HG02943 (cell line): ENCODE measurements at regions not wholly inside any gene's neighbourhood (a gene's known extent, or its start where the extent isn't known, plus 50 kb on each side); places are given as distances from the start of the nearest gene placed in this dataset.
"Not testable (repeated sequence)": the region's sequence is repeated elsewhere in the genome, so short reads cannot be mapped to it uniquely, and the experiment has no call there.

Experiments
- ATAC-seq: cut with Tn5 transposase; IDR thresholded peaks from one replicate; pipeline ENCODE4 v1.9.1; 2021; ENCODE audit warnings: mild to moderate bottlenecking, low read depth, moderate library complexity; ENCODE audit not compliant: unreplicated experiment

DNA sequence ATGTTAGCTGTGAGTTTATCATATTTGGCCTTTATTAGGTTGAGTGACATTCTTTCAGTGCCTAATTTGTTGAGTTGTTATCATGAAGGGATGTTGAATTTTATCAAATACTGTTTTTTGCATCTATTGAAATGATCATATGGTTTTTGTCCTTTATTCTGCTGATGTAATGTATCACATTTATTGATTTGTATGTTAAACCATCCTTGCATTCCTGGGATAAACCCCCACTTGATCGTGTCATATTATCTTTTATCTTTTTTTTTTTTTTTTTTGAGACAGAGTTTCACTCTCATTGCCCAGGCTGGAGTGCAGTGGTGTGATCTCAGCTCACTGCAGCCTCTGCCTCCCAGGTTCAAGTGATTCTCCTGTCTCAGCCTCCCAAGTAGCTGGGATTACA is 51.9 kb upstream of the MFGE8 start:
- ATAC-seq: not testable (repeated sequence)

GRCh38 chr15:88970232-88970631 is 57.1 kb upstream of the MFGE8 start:
- ATAC-seq: no peak

DNA sequence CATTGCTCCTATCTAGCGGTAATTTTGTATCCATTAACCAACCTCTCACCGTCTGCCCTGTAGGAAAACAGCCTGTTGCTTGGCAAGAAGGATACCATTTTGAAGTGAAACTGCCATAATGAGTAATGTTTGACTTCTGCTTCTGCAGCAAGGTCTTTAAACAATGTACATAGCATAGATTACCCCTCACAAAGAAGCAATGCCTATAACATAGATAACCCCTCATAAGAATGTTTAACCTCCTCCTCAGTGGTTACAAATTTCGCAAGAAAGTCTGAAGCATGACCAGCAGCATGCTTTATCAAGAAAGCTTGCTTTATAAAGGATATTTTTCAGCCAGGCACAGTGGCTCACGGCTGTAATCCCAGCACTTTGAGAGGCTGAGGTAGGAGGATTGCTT is 61.2 kb upstream of the MFGE8 start:
- no peak for ATAC-seq

- no peak for ATAC-seq
Observed at GRCh38 chr15:88975891-88976290, 62.7 kb upstream of the MFGE8 start.

- ATAC-seq: no peak
Observed at GRCh38 chr15:88976656-88977055, 63.5 kb upstream of the MFGE8 start.

DNA sequence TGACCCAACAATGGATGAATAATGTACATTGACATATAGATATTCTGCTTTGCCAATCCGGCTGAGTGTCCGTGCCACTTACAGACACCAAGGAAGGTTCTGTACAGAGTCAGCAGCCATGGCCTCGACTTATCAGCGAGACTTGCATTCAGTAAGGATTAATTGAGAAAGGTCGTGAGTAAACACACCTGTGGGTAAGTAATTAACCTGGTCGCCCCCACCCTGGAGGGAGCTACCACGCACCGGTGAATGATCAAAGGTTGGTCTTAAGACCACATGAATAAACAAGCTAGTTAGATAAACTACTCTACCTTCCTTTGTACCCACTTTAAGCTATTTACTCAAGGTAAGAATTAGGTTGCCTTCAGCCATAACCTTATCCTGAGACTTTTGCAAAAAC is 66.5 kb upstream of the MFGE8 start:
- no peak for ATAC-seq

- ATAC-seq: no peak
Observed at GRCh38 chr15:88980498-88980897, 67.3 kb upstream of the MFGE8 start.

DNA sequence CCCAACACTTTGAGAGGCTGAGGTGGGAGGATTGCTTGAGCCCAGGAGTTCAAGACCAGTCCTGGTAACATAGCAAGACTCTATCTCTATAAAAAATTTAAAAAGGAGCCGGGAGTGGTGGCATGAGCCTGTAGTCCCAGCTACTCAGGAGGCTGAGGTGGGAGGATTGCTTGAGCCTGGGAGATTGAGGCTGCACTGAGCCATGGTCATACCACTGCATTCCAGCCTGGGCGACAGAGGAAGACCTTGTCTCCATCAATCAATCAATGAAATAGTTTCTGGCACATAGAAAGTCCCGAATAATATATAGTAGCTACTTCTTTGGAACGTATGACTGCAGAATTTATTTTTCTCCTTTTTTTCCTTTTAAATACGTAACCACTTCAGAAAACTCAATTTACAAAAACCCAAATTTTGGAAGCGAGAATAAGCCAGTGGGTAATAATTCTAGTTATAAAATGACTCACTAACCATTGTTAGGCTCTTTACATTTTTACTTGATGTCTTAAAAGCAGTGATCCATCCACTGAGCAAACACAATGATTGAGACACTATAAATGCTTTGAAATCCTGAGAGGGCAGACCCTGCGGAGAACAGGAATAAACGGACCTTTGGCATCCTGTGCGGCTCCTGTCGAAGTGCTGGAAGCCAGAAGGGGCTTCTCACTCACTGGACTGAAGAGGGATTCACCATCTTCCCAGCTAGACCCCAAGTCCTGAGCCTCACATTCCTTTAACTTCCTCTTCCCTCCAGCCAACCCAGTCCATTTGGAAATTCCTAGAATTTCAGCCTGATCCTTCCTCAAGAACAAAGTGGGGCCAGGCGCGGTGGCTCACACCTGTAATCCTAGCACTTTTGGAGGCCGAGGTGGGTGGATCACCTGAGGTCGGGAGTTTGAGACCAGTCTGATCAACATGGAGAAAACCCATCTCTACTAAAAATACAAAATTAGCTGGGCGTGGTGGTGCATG is 68.4 kb upstream of the MFGE8 start:
- ATAC-seq: no peak

DNA sequence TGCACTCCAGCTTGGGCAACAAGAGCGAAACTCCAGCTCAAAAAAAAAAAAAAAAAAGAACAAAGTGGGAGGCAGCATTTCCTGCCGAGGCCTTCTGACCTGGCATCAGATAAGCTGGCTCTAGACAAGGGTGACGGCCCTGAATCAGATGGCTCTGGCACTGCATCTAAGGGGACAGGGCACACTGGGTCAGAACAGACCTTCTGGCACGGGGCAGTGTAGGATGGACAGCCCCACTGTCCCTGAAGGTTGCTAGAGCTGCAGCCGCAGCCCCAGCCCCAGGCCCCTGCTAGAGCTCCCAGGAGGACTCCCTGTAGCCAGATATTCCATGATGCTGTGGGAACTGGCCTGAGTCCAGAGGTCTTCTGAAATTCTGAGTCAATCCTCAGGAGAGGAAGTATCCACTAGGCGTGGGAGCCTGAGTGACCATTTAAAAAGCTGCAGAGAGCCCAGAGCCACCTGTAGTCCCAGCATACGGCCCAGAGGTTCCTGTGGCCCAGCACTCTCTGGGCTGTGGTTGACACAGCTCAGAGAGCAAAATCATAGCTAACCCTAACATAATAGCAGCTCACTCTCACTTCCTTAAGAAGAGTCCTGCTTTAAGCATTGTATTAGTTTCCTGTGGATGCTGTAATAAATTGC is 69.2 kb upstream of the MFGE8 start:
- ATAC-seq: peak; percentile 94

- ATAC-seq: no peak
Observed at GRCh38 chr15:88982946-88983342, 69.8 kb upstream of the MFGE8 start.

DNA sequence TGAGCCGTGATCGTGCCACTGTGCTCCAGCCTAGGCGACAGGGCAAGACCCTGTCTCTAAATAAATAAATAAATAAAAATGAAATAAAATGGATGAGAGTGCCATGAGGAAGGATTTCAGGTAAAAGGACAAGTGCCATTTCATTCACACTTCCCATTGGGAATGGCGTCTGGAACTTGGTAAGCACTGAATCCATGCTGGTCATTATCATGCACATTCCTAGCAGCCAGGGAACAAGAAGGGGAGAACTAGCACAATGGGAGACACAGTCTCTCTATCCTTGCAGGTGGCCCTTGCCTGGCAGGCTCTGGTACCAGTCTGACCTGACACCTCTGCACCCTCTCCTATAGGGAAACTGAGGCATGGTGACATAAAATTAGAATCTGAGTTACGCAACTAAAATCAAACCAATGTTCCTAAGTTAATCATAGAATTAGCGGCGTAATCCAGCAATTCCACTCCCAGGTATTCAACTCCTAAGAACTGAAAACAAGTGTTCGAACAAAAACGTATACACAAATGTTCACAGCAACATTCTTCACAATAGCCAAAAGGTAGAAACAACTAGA is 70.8 kb upstream of the MFGE8 start:
- ATAC-seq: no peak

DNA sequence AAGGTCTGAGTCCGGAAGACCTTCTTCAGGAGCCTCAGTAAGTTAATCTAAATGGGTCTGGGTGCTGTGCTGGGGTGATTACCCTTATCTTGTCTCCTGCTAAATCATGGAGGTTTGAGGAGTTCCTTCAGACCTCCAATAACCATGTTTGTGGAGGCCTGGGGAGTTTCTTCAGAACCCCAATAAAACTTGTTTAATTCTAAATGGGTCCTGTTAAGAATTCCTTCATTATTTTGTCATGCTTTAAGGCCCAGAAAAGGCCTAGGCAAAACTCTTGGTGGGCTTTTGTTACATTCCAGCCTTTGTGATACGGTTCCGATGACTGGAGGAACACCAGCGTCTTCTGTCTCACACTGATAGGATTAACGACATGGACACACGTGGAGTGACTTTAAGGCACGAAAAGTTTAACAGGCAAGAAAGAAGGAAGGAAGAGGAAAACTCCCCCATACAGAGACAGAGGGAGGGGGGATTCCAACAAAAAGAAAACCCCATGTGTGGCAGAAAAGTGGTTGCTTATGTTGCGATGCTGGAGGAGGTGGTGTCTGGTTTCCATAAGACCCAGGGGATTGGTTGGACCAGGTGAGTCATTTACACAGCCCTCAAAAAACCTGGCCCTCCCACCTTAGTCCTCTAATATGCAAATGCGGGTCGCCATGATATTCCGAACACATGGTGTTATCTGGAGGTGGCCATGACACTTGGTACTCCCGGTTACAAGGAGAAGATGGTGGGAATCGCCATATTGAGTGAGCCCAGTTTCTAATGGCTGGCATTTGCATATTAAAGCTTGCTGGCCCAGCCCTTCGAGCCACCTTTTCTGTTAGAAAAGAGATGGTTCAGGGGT is 72.6 kb upstream of the MFGE8 start:
- ATAC-seq: no peak

GRCh38 chr15:88986949-88987590 is 73.9 kb upstream of the MFGE8 start:
- no peak for ATAC-seq

DNA sequence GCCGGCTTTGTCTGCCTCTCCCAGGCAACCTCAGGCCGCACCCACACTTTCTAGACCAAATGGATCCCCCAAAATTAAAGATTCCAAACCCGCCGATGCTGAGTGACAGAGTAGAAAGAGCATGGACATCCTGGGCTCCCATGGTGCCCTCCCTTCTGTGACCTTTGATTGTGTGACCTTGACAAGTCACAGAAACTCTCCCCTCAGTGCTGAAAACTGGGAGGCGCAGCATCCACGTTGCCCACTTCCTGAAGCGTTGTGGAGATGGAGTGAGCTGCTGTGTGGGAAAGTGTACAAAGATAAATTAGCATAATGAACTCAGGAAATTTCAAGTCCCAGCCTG is 74.4 kb upstream of the MFGE8 start:
- no peak for ATAC-seq

DNA sequence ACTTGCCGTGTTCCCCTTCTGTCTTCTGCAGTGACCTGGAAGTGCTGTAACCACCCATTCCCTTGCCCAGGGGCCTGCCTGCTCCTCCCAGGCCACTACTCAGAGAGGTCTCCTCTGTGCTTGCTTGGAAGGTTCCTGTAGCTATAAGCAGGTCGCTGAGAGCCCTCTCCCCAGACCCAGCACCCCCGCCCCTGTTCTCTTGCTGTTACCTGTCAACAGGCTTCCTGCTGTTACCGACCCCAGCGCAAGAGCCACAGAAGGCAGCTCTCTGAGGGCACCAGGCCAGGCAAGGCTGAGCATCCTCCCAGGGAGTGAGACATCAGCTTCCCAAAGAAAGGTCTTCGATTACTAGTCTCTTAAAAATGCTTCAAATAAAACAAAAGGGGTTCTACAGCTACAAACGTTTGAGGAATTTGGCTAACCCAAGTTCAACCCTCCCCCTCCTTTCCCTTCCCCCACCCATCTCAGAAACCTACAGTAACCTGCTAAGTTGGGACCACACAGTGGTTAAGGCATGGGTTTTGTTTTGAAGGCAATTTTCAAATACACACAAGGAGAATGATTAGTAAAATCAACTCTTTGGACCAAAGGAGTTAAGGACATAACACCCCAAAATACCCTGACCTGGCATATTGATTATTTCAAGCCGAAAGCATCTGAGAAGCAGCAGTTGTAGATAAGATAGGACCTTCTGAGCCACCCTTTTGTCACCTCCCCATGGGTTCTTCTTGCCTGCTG is 74.9 kb upstream of the MFGE8 start:
- no peak for ATAC-seq

- ATAC-seq: no peak
Observed at GRCh38 chr15:88989578-88989977, 76.4 kb upstream of the MFGE8 start.

DNA sequence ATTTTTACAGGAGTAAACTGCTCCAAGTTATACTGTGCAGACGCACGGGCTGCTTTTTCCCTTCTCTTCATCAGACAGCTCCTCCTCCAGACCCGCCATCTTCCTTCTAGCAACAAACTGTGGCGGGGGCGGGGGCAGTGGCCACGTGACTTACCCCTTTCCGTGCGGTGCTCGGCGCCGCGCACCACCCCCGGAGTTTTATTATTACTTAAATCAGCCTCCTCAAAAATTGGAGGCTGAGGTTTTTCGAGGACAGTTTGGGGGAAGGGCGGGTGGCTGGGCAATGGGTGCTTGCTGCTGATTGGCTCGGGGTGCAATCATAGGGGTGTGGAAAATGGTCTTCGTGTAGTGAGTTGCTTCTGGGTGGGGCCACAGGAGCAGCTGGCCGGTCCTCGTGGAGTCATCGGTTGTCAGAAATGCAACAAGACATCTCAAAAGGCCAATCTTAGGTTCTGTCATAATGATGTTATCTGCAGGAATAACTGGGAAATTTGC is 77.1 kb upstream of the MFGE8 start:
- ATAC-seq: no peak

DNA sequence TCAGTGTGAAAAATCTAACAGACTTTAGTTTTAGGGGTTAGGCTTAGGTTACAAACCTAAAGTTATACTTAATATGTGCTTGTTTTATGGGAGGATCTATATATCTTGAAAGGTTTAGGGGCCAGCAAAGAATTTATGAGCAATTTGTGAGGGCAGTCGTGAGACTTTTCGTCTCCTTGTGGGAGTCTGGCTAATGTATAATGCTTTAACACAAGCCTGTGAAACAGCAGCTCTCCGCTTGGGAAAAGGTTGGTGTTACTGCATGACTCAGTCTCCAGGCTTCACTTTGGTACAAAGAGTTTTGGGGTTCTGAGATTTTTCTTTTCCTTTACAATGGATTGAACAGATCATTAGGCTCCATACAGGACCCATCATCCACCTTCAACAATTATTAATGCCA is 79.0 kb upstream of the MFGE8 start:
- ATAC-seq: no peak

DNA sequence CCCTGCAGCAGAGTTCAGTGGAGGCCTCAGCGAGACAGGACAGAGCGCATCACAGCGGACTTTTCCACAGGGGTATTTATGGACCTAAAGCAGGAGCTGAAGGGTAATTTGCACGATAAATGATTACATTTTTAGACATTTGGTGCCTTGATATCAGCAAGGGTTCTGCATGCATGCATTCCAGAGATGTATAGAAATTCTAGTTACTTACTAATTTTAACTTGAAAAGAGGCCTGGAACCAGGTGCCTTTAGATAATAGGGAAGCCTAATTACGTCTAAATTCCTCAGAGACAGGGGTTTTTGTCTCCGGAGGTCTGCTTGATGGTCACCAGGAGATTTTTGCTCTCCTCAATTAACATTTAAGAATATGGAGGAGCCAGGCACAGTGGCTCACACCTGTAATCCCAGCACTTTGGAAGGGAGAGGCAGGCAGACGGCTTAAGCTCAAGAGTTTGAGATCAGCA is 79.8 kb upstream of the MFGE8 start:
- no peak for ATAC-seq
